Karpas-422 (cell line): ENCODE measurements at regions not wholly inside any gene's neighbourhood (a gene's known extent, or its start where the extent isn't known, plus 50 kb on each side); places are given as distances from the start of the nearest gene placed in this dataset. TPM values are rescaled to one million over a fixed set of nuclear protein-coding genes. Genes with fewer than 3 reads are reported as not detected.

Source experiments
- DNase-seq: peaks from one replicate; pipeline ENCODE4 v3.0.0-alpha.2; 2015
- H2AFZ ChIP-seq: fragments of 200-600 bp; sonication (generic); 2 replicates; pipeline ENCODE4 v1.6.1; 2014; ENCODE audit warnings: antibody characterized with exemption, low read length, mixed read lengths
- H3K27ac ChIP-seq: fragments of 200-600 bp; sonication (generic); 2 replicates; pipeline ENCODE4 v1.5.1; 2014; ENCODE audit warnings: mild to moderate bottlenecking, low read length, moderate library complexity
- H3K27me3 ChIP-seq: fragments of 200-600 bp; sonication (generic); 2 replicates; pipeline ENCODE4 v1.6.1; 2014; ENCODE audit warnings: low read length, mixed read lengths
- H3K36me3 ChIP-seq: fragments of 200-600 bp; sonication (generic); 2 replicates; pipeline ENCODE4 v1.6.1; 2014; ENCODE audit warnings: low read length, mixed read lengths; ENCODE audit not compliant: insufficient read depth
- H3K4me1 ChIP-seq: fragments of 200-600 bp; sonication (generic); 2 replicates; pipeline ENCODE4 v1.6.1; 2014; ENCODE audit warnings: mild to moderate bottlenecking, low read length, mixed read lengths
- H3K4me2 ChIP-seq: fragments of 200-600 bp; sonication (generic); 2 replicates; pipeline ENCODE4 v1.6.1; 2014; ENCODE audit warnings: low read length, low read depth, mild to moderate bottlenecking; ENCODE audit not compliant: poor library complexity, severe bottlenecking
- H3K4me3 ChIP-seq: fragments of 200-600 bp; sonication (generic); 2 replicates; pipeline ENCODE4 v1.5.1; 2014; ENCODE audit warnings: mild to moderate bottlenecking, antibody characterized with exemption, low read length, mixed read lengths
- H3K79me2 ChIP-seq: fragments of 200-600 bp; sonication (generic); 2 replicates; pipeline ENCODE4 v1.6.1; 2014; ENCODE audit warnings: mild to moderate bottlenecking, low read length, mixed read lengths
- H3K9ac ChIP-seq: fragments of 200-600 bp; sonication (generic); 2 replicates; pipeline ENCODE4 v1.6.0; 2014; ENCODE audit warnings: low read length
- H3K9me2 ChIP-seq: fragments of 200-600 bp; sonication (generic), shearing (Covaris generic); replicated peaks from 2 replicates; pipeline ENCODE4 v1.6.0; 2014; ENCODE audit warnings: mild to moderate bottlenecking, low read length, moderate library complexity; ENCODE audit not compliant: insufficient read depth
- H3K9me3 ChIP-seq: fragments of 300-700, 200-600 bp; sonication (generic); 2 replicates; pipeline ENCODE4 v1.6.1; 2014; ENCODE audit warnings: low read length, mixed read lengths
- H4K20me1 ChIP-seq: fragments of 200-600 bp; sonication (generic); 2 replicates; pipeline ENCODE4 v1.6.1; 2014; ENCODE audit warnings: mild to moderate bottlenecking, antibody characterized with exemption, low read length, low read depth; ENCODE audit not compliant: insufficient read depth
- small RNA-seq: library from RNA; depleted of rRNA; stranded (forward); fragments of <200 nt; gene quantifications from one replicate; pipeline ENCODE3, GENCODE V24; 2014

- H3K9ac ChIP-seq, result no peak overlapping the region
- no peaks in the 10 kb centered on the region for H3K9me2 ChIP-seq
- H3K9me3 ChIP-seq, result peaks cover 13% of the 10 kb centered on the region; the same call in 1 of the 2 replicates
- H3K27ac ChIP-seq, result no peak overlapping the region
- H3K79me2 ChIP-seq, result no peaks in the 10 kb centered on the region
- H3K4me1 ChIP-seq, result no peaks in the 10 kb centered on the region
- no peaks in the 10 kb centered on the region for H4K20me1 ChIP-seq
- H3K4me2 ChIP-seq, result no peak overlapping the region
- H3K36me3 ChIP-seq, result no peaks in the 10 kb centered on the region
- no peak overlapping the region for H2AFZ ChIP-seq
- no peak for DNase-seq
- H3K4me3 ChIP-seq, result no peak overlapping the region
- H3K27me3 ChIP-seq, result no peaks in the 10 kb centered on the region
Measured at GRCh38 chr12:38258411-38258810, 58.2 kb upstream of the ALG10B start.

Small RNA genes lying in the stretch of these regions (small RNA-seq; reads per million reads assigned to genes)
- gene RF01518 (not detected), gene RNA5SP358 (5.7 reads per million, percentile 83 among the genes with 10 or more reads in this experiment), gene RNA5SP359 (not detected)
